ENCODE measurements at regions not wholly inside any gene's neighbourhood (a gene's known extent, or its start where the extent isn't known, plus 50 kb on each side); places are given as distances from the start of the nearest gene placed in this dataset.

DNA sequence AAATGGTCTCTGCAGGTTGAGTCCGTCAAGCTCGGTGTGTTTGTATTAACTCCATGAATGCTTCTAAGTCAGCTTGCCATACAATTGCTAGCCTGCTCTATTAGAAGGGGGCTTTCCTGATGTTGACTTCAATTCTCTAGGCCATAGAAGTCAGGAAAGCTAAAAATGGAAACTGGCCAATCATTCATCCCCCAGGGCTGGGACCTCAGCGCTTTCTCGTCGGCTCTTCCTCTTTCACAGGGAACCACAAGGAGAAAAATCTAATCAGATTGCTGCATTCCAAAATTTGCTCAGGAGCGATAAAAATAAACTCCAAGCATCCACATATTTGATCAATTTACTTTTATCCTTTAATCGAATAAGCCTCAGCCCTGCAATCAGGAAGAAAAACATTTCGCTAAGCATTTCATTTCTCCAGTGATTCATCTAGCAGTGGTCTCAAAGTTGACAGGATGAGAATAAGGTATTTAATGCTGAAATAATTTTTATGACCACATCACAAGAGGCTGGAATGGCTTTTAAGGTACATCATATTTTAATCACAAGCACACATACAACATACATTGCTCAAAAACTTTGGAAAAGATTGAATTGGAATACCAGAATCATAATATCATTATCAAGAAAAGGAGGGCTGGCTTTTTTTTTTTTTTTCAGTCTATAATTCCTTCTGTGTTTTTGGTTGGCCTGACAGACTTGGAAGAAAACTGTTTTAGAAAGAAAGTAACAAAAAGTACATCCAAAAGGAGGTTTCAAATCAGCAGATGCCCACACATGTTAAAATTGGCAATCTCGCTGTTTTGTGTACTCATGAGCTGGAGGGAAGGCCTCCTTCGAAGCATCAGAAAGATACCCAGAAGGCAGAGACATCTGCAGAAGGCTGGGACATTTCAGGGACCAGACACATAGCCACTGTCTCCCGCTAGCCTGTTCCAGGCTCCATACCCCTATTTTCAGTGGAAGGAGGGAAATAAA lies 316.3 kb downstream of the NUAK1 start:
- DNase-seq, result no peak

GRCh38 chr12:105823810-105824209 lies 314.9 kb downstream of the NUAK1 start:
- no peak for DNase-seq

GRCh38 chr12:105825141-105825540 lies 313.6 kb downstream of the NUAK1 start:
- no peak for DNase-seq

- no peak for DNase-seq
Measured at GRCh38 chr12:105831372-105831771, 307.4 kb downstream of the NUAK1 start.

- no peak for DNase-seq
Measured at GRCh38 chr12:105832021-105832420, 306.7 kb downstream of the NUAK1 start.

DNA sequence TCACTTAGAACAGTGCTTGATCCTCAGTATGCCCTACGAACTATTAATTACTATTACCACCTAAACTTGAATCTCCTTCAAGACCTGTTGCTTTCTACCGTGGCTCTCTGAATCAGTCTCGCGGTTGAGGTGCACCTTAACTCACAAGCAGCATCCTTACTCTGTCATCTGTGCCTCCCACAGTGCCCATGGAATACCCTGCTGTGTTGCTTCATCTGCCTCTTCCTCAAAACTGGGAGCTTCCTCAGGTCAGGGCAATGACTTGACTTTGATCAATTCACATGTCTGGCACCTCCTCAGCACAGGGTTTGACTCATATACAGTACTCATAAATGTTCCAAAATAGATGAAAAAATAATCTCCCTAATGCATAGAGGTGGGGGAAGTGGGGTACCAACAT lies 305.9 kb downstream of the NUAK1 start:
- DNase-seq, result no peak

- DNase-seq, result no peak
Measured at GRCh38 chr12:105834496-105834895, 304.3 kb downstream of the NUAK1 start.

GRCh38 chr12:105835580-105836241 lies 303.0 kb downstream of the NUAK1 start:
- DNase-seq, result no peak

GRCh38 chr12:105836242-105836622 lies 302.5 kb downstream of the NUAK1 start:
- no peak for DNase-seq

DNA sequence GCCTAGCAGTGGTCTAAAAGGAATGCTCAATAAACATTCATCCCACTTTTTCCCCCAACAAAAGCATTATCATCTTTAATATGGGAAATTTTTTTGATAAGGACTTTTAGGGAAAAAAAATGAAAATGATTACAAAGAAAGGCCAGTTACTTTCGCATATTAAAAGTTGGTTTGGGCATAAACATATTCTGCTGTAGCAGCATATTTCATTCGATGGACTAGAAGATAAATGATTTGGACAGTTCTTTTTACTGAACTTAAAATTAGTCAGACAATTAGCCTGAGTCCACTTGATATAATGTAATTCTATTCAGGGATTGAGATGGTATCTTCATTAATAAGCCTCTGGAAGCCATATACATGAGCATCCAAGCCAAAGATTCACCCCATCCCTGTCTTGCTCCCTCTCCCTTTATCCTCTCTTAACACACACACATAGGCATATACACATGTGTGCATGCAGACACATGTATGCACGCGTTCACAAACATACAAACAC lies 299.1 kb downstream of the NUAK1 start:
- no peak for DNase-seq

DNA sequence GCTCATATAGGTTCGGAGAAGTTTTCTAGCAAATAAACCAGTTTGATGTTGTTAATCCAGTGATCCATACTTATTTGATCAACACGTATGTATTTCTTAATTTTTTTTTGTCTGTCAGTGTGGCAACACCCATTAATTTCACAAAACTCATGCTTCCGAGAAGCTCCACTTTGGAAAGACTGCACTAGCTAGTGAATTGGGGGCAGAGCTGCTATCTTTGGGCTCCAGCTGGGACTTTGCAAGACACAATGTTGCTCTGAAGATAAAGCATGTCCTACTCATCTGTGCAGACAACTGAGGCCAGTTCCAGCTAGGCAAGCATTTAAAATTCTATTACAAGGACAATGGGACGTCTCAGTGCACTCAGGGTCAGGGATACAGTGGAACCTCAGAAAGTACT lies 298.4 kb downstream of the NUAK1 start:
- no peak for DNase-seq

DNA sequence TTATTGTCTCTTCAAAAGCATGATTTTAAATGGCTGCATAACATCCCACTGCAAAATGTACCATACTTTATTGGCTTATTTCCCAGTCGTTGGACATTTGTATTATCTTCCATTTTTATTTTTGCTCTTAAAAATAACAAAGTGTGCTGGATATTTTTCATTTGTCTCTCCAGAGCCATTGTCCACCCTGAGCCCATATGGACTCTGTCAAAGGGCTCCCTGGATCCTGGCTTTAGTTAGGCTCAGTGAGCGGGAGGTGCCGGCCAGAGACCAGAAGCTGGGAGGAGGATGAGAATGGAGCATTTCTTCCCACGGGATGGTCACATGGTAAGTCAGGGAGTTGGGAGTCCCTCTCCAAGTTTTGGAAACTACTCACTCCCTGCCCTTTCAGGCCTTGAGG lies 296.9 kb downstream of the NUAK1 start:
- no peak for DNase-seq

- no peak for DNase-seq
Measured at GRCh38 chr12:105843561-105843960, 295.2 kb downstream of the NUAK1 start.

GRCh38 chr12:105843986-105844760 lies 294.6 kb downstream of the NUAK1 start:
- DNase-seq, result no peak

GRCh38 chr12:105846331-105846730 lies 292.4 kb downstream of the NUAK1 start:
- no peak for DNase-seq

DNA sequence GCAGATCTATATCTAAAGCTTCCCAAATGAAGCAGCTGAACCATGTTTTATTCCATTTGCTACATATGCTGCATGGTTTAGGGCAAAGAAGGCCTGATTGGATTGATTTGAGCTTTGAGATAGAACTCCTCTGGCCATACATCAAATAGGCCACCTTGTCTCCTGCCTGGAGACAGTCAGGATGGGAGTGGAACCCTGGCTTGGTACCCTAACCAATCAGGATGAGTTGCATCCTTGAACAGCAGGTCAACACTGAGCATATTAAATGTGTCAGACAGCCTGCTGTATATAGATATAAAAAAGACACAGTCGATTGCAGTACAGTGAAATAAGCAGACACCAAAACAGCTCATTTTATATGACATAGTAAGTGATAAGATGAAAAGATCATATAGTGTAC lies 291.7 kb downstream of the NUAK1 start:
- no peak for DNase-seq

DNA sequence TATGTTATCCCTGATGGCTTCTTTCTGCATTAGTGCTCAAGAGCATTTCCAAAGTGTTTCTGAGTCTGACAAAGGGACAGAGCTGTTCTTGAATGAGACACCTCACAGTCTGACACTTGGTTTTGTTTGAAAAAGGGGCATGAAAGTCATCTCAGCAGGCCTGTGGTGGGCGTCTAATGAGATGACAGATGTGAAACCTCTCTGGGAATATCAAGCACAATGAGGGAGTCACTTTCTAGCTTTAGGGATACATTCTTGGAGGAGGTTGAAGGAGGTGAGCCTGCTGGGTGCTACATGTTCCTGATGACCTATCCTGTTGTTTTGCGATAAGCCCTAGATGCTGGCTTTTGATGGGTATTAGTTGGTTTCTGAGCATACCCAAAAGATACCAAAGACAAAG lies 290.5 kb downstream of the NUAK1 start:
- DNase-seq, result no peak

GRCh38 chr12:105850103-105850968 lies 288.4 kb downstream of the NUAK1 start:
- no peak for DNase-seq

DNA sequence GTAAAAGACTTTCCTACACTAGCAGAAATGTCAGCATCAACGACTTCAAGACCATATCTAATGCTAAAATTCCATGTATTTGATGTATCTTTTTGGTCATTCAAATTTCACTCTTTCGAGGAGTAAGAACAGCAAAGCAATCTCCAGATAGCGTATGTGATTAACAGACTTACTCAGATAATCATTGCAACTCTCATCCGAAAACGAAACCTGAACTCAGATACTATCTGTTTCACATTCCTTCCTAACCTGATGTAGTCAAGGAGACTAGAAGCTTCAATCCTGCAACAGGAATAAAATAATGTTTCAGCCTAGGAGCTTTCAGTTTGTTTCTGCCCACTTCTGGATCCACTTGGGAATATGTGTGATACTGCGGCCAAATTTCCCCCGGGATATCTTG lies 286.3 kb downstream of the NUAK1 start:
- DNase-seq, result no peak

- DNase-seq, result no peak
Measured at GRCh38 chr12:105852951-105853350, 285.8 kb downstream of the NUAK1 start.

DNA sequence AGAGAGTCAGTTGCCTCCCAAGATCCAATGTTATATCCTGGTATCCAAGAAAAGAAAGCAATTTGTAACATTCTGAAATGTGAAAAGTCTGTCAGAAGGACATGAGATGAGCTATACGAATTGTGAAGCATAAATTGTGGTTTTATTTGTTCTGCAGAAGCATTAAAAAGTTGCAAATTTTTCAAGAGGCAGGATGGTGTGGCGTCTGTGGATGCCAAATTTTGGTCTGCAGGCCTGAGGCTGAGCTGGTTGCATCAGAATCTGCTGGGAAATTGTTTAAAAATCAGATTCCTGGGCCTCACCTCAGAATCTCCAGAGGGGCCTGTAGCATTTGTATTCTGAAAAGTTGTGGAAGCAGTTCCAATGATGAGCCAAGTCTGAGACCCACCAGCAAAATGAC lies 284.7 kb downstream of the NUAK1 start:
- no peak for DNase-seq

DNA sequence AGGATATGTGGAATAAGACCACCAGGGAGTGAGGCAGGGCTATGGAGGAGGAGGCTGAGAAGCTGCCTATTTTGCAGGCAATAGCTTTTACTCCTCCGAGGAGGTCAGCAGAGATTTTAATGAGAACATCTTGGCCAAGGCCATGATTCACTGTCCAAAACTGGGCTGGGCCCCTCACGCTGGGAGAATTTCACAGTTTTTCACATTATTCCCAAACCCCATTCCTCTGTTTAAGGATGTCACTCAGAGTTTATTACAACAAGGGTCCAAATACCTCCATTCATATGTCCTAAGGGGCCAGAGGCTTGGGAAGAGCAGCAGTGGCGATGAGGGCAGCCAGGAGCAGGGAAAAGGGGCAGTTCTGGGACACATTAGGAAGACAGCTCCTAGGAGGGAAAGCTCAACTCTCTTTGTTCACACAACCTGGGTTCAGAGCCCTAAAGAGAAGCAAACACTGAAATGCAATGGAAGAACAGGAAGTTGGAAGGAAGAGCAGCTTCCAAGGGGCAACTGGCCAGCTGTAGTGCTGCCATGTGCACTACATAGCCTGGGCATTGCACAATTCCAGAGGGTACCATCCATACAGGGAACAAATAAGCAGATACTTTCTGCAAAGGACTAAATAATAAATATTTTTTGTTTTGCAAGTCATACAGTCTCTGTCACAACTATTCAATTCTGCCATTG lies 283.2 kb downstream of the NUAK1 start:
- DNase-seq, result no peak
